ENCODE measurements at regions not wholly inside any gene's neighbourhood (a gene's known extent, or its start where the extent isn't known, plus 50 kb on each side); places are given as distances from the start of the nearest gene placed in this dataset.

DNA sequence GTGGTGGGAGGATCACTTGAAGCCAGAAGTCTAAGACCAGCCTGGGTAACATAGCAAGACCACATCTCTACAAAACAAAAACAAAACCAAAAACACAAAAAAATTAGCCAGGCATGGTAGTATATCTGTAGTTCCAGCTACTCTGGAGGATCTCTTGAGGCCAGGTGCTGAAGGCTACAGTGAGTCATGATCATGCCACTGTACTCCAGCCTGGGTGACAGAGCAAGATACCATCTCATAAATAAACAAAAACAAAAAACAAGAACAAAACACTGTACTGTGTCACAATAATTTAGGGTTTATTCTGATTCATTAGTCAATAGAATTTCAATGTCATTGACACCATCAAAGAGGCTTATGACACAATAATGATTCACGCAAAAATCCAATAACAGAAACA lies 1121.7 kb upstream of the MAP3K7 start:
- Histone ChIP-seq H2AFZ (ENCODE audit: low read length) (no peak overlapping the region), H2BK5ac (ENCODE audit: insufficient read length, low read length) (no peak overlapping the region), H3K27me3 (ENCODE audit: insufficient read depth, low read length) (no peaks in the 10 kb centered on the region), H3K56ac (ENCODE audit: insufficient read length, low read depth, low read length) (no peak overlapping the region), H3K9ac (ENCODE audit: extremely low read depth, insufficient read length, low read length) (no peak overlapping the region), H3K4me2 (ENCODE audit: insufficient read depth, insufficient read length, low read length) (no peak overlapping the region), H3K4me1 (ENCODE audit: insufficient read depth, low read length) (no peaks in the 10 kb centered on the region), H2BK15ac (ENCODE audit: low read depth, low read length) (no peak overlapping the region), H4K20me1 (ENCODE audit: control insufficient read depth, insufficient read depth, insufficient read length) (no peaks in the 10 kb centered on the region), H3T11ph (ENCODE audit: low read length) (no peak overlapping the region), H4K5ac (ENCODE audit: insufficient read length, low read depth, low read length) (no peak overlapping the region), H3K18ac (ENCODE audit: insufficient read length, low read depth, low read length) (no peak overlapping the region), H4K8ac (replicated peaks; ENCODE audit: insufficient read length, low read depth, low read length) (no peak overlapping the region), H2AK5ac (ENCODE audit: insufficient read length, low read length) (no peak overlapping the region), H3K27ac (ENCODE audit: insufficient read length, low read depth, low read length) (no peak overlapping the region), H2BK20ac (ENCODE audit: low read depth, low read length, poor library complexity, severe bottlenecking) (no peak overlapping the region), H3K79me1 (ENCODE audit: insufficient read depth, low read depth, low read length, poor library complexity, severe bottlenecking) (no peaks in the 10 kb centered on the region), H3K23me2 (ENCODE audit: insufficient read length, low read depth, low read length, poor library complexity, severe bottlenecking) (no peaks in the 10 kb centered on the region), H2BK12ac (ENCODE audit: insufficient read length, low read depth, low read length) (no peak overlapping the region), H2BK120ac (ENCODE audit: low read depth, low read length, poor library complexity, severe bottlenecking) (no peak overlapping the region), H3K9me3 (ENCODE audit: control insufficient read depth, low read depth, low read length) (no peaks in the 10 kb centered on the region), H3K4ac (ENCODE audit: low read depth, low read length) (no peak overlapping the region), H3K79me2 (ENCODE audit: insufficient read depth, low read length) (no peaks in the 10 kb centered on the region), H4K91ac (ENCODE audit: insufficient read length, low read depth, low read length) (no peak overlapping the region), H3K23ac (ENCODE audit: insufficient read length, low read depth, low read length) (no peak overlapping the region), H3K14ac (ENCODE audit: insufficient read depth, low read length) (no peak overlapping the region)
- TF ChIP-seq, protein P1, sequence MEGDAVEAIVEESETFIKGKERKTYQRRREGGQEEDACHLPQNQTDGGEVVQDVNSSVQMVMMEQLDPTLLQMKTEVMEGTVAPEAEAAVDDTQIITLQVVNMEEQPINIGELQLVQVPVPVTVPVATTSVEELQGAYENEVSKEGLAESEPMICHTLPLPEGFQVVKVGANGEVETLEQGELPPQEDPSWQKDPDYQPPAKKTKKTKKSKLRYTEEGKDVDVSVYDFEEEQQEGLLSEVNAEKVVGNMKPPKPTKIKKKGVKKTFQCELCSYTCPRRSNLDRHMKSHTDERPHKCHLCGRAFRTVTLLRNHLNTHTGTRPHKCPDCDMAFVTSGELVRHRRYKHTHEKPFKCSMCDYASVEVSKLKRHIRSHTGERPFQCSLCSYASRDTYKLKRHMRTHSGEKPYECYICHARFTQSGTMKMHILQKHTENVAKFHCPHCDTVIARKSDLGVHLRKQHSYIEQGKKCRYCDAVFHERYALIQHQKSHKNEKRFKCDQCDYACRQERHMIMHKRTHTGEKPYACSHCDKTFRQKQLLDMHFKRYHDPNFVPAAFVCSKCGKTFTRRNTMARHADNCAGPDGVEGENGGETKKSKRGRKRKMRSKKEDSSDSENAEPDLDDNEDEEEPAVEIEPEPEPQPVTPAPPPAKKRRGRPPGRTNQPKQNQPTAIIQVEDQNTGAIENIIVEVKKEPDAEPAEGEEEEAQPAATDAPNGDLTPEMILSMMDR (conservative IDR thresholded peaks at IDR 0.05), result no peak
- no peaks in the 10 kb centered on the region for H3K36me3 Mint-ChIP-seq (ENCODE audit: insufficient read depth in 1 of 3, low read depth in 3 of 3)
- H3K4me1 Mint-ChIP-seq, result no peaks in the 10 kb centered on the region
- no peak overlapping the region for H3K4me3 Mint-ChIP-seq
- no peaks in the 10 kb centered on the region for H3K9me3 Mint-ChIP-seq
- no peak overlapping the region for H3K27ac Mint-ChIP-seq
- WGBS (ENCODE audit: extremely low coverage, insufficient read length, low lambda C conversion rate), result no CpG with 5 or more reads among the region's 1 CpG
- no peak for DNase-seq
- no peaks in the 10 kb centered on the region for H3K27me3 Mint-ChIP-seq (ENCODE audit: low read depth)

Measured in H9 (cell line).